CD4-positive, alpha-beta T cell treated with Interleukin-6 for 4 hours (primary cell): ENCODE measurements at regions not wholly inside any gene's neighbourhood (a gene's known extent, or its start where the extent isn't known, plus 50 kb on each side); places are given as distances from the start of the nearest gene placed in this dataset.
A peak's percentile ranks its signal among the peaks of the same experiment; 100 is the strongest.
"Not testable (repeated sequence)": the region's sequence is repeated elsewhere in the genome, so short reads cannot be mapped to it uniquely, and the experiment has no call there.

Source experiments
- DNase-seq: peaks from one replicate; pipeline ENCODE4 v3.0.0-alpha.2; 2020; ENCODE audit warnings: mixed read lengths

GRCh38 chr7:16085780-16086179, 335.6 kb downstream of the CRPPA start:
- not testable (repeated sequence) for DNase-seq

DNA sequence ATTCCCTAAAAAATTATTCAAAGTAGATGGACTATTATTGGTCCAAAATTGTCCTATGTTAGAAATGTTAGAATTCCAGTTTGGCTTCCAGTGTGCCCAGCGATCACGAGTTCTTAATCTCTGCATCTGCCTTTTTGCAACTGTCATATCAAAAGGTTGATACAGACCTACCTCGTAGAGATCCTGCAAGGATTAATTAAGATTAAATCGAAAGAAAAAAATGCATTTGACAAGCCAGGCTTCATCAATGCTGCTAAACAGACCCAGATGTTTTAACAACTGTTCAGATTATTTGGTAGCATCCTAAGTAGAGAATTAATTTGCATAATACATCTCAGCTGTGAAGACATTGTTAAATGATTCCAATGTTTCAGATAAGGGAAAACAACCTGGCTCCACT, 336.5 kb downstream of the CRPPA start:
- DNase-seq, result no peak

DNA sequence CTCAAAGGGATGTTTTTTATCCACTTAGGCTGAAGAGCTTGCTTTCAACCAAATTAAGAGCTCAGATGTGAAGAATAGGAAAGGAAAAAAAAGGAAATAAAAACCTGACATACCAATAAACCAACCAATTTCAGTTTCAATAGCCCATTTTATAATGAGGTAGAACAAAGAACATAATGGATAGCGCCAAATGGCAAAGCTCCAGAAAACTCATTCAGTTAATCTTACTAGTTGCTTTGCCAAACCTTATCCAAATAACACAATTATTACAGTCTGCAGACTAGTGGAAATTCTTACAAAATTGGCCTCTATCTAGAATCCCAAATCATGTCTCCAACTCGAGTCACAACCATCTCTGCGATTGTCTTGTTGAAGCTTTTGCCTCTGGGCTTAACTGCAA, 337.0 kb downstream of the CRPPA start:
- DNase-seq, result no peak

- no peak for DNase-seq
Measured at GRCh38 chr7:16083931-16084330, 337.4 kb downstream of the CRPPA start.

GRCh38 chr7:16080131-16080530, 341.2 kb downstream of the CRPPA start:
- no peak for DNase-seq

- no peak for DNase-seq
Measured at GRCh38 chr7:16079723-16080122, 341.6 kb downstream of the CRPPA start.

- no peak for DNase-seq
Measured at GRCh38 chr7:16078076-16078952, 343.0 kb downstream of the CRPPA start.

- peak; percentile 2 for DNase-seq
Measured at GRCh38 chr7:16071246-16071857, 350.0 kb downstream of the CRPPA start.

GRCh38 chr7:16070806-16071205, 350.5 kb downstream of the CRPPA start:
- no peak for DNase-seq

GRCh38 chr7:16069998-16070397, 351.3 kb downstream of the CRPPA start:
- no peak for DNase-seq

DNA sequence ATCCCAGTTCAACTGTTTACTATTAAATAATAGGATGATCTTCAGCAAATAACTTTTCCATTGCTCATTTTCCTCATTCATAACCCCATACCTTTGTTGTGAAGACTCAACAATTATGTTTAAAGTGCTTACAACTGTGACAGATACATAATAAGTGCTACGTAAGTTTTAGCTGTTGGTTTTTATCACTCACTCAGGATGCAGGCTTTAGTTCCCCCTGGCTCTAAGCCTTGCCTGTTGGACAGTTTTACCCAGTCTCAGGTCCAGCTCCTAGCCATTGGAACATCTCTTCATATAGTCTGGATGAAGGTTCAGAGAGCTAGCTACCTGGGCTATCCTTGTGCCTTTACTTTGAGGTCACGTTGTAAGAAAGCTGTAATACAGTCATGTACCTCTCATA, 353.2 kb downstream of the CRPPA start:
- DNase-seq, result no peak

- no peak for DNase-seq
Measured at GRCh38 chr7:16067711-16068110, 353.6 kb downstream of the CRPPA start.

DNA sequence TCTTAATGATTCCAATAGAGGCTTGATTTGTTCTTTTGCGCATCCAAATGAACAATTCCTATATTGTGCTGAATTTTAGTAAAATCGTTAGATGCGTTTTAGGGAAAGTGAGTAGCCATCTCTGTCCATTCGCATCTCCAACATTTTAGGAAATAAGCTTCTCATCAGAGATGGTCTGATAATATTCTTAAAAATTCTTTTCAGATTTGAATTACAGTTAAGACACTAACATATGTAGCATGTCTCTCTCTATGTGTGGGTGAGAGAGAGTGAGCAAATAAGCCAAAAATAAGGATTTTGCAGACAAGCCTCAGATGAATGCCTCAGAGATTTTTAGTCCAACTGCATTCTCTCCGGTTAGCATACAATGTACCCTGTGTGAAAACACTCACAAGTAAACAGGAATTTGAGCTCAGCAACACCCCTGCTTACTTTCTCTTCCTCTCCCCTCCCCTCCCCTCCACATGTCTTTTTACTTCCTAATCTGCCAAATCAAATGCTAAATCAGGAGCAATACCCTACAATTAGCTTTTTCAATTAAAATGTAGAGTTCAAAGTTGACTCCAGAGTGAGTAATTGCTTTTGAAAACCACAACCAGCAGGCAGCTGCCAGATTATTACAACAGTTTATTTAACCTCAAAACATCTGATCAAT, 354.4 kb downstream of the CRPPA start:
- DNase-seq, result no peak

- DNase-seq, result no peak
Measured at GRCh38 chr7:16065939-16066338, 355.4 kb downstream of the CRPPA start.

GRCh38 chr7:16063716-16064675, 357.3 kb downstream of the CRPPA start:
- DNase-seq, result no peak

- DNase-seq, result no peak
Measured at GRCh38 chr7:16063221-16063620, 358.1 kb downstream of the CRPPA start.

- DNase-seq, result no peak
Measured at GRCh38 chr7:16062269-16062668, 359.1 kb downstream of the CRPPA start.

DNA sequence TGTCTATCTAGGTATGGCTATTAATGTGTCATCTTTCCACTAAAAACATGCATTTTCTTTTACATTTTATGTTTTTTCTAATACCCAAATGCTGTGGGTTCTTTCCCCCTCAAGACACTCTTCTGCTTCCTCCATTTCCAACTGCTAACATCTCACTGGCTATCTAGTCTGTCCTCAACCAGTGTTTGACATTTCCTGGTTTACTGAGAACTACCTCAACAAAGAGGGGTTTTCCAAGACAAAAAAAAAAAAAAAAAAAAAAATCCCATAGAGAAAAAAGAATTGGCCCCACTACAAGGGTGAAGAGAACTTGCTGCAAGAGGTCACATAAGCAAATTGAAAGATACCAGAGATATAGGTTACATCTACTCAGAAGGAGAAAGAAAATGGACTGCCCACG, 359.7 kb downstream of the CRPPA start:
- DNase-seq, result no peak

DNA sequence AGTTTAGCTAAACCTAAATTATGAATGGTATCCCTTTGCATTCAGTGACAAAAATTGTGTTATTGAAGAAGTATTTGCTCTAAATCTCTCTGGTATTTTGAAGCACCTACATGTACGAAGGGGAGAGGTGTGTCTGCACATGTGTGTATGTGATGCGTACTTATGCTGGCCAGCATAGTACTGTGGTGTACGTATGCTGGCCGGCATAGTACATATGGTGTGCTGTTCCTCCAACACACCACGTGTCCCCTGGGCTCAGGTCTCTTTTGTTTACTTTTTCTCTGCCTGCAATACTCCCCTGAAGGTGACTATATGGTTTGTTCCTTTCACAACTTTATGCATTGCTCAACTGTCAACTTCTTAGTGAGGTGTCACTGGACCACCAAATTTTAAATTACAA, 360.3 kb downstream of the CRPPA start:
- no peak for DNase-seq

DNA sequence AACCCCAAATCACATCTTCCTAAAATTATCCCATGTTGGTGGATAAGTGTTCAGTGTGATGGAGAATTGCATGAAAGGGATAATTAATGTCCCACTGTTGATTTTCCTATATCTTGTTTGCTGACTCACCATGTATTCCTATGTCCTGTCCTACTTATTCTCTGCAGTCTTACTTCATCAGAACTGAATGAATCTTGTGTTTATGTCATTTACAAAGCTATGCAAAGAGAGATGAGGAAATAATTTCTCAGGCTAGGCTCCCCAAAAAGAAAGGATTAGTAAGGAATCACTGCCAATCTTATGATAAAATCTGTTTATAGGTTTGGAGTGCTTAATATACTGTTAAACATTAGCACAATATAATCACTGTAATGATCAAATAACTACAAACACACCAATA, 360.8 kb downstream of the CRPPA start:
- DNase-seq, result no peak

DNA sequence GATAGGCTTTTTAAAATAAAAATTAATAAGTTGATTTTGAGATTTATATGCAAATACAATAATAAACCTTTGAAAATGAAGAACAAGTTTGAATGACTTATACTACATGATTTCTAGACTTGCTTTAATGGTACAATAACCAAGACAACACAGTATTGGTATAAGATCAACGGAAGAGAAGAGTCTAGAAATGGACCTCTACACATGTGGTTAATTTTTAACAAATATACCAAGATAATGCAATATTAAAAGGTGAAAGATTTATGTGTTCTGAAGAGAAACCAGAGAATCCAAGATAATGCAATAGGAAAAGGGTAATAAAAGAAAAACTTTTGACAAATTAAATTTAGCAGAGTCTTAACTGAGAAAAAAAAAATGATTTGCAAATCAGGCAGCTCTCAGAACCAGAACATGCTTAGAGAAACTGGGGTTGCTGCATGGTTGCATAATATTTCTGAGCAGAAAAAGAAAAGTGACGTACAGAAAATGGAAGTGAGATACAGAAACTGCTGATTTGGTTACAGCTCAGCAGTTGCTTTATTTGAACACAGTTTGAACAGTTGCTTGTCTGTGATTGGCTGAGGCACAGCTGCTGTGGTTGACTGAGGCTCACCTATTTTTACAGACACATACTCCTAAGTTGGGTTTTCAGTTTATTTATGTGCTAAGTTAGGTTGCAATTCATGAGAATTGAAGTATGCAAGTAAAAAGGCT, 365.9 kb downstream of the CRPPA start:
- DNase-seq, result no peak
